GM18861 (cell line): ENCODE measurements at regions not wholly inside any gene's neighbourhood (a gene's known extent, or its start where the extent isn't known, plus 50 kb on each side); places are given as distances from the start of the nearest gene placed in this dataset.

Source experiments
- ATAC-seq: cut with Tn5 transposase; IDR thresholded peaks from one replicate; pipeline ENCODE4 v1.9.1; 2021; ENCODE audit not compliant: unreplicated experiment

DNA sequence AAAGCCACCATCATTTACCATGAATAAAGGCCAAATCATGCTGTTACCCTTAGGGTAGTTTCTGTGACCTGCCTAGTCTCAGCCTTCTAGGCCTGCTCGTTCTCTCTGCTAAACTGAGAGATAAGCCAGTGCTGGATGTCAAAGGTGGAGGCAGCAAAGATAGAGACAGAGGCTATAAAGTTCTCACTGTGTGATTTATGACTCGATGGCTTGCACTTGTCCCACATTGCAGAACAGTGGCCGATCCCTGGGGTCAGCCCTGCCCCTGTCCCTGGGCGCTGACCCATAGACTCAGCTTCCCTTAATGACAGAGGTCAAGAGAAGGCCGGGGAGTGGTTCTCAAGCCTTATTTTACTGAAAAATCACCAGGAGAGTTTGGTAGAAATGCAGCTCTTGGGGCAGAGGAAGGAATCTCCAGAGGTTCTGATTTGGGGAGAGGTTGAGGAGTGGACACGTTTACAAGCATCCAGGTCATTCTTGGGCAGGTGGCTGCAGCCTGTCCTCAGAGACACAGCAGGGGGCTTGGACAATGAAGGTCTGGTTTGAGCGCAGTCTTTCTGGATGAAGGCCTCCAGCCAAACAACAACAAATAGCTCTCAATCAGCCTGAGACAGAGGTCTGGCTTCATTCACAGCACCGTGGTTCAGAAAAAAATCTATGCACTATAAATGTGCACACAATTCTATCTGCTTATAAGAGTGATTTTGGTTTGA, 143.5 kb downstream of the ACKR3 start:
- ATAC-seq = no peak

DNA sequence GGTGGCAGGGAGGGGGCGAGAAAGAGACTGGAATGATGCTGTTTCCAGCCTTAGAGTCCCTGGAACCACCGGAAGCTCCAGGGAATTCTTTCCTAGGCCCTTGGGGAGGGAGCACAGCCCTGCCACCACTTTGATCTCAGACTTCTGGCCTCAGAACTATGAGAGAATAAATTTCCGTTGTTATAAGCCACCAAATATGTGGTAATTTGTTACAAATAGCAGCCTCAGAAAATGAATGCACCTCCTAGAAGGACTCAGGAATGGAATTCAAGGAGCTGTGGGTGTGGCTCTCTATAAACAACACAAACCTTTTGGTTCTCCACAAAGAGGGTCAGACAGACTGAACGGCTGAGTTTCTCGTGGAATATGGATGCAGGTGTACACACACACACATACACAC, 144.5 kb downstream of the ACKR3 start:
- no peak for ATAC-seq

DNA sequence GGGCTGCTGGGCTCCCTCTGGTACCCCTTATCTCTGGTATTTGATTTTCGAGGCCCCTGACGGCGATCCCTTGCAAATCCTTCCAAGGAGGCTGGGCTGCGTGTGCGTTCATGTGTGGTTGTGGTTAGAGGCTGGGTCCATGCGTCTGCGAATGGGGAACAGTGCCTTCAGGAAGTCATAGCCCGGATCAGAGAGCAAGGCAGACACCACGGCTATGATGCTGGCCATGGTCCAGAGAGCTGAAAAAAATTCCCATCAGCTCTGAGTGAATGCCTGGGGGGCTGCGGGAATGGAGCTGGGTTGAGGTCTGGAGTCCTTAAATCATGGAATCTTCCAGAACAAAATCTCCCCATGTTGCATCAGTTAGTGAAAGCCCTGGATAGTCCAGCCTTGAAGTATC, 145.5 kb downstream of the ACKR3 start:
- no peak for ATAC-seq

DNA sequence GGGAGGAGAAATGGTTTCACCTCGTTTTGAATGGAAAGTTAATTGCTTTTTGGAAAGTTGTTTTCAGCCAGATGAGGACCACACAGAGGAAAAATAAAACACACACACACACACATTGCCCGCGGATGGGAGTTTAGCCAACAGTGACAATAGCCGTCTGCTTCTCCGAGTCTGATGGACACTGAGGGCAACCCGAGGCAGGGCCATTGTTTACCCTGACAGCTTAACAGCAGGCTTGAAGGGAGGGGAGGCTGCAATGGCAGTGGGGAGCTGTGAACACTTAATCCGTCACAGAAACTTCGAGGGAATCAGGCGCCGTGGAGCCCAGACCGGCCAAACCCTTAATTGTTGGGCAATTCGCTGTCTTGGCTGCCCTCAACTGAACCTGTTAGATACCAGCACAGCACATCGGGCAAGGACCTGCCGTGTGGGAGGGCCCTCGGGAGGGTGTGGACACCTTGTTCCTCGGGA, 145.9 kb downstream of the ACKR3 start:
- no peak for ATAC-seq

DNA sequence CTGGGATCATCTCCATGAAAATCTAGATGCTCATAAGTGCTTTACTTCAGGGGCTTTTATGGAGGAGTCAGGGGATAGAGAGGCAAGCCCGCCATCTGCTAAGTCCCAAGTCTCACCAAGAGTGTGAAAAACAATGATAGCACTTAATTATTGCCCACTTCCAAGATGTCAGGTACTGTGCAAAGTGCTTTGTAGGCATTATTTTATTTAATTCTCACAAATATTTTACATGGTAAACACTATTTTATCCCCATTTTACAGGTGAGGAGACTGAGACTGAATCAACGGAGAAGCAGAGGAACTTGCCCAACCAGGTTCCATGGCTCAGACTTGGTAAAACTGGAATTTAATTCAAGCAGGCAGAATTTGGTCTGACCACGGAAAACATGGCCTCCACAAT, 147.5 kb downstream of the ACKR3 start:
- no peak for ATAC-seq

DNA sequence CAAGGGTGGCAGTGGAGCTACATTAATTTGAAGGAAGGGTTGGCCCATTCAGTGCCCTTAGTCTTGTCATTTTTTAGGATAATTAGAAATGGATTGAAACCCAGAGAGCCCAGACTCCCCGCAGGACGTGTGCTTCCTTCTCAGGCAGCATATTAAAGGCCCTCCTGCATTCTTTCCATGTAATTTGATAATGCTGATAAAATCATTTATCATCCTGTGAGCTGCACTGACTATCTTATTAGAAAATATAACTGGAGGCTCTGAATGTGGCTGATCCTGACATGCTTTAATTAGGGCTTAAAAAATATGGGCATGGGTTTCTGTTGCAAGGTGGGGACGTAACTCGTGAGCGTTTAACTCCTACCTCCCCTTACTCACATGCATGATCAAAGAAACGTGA, 148.1 kb downstream of the ACKR3 start:
- ATAC-seq = no peak

DNA sequence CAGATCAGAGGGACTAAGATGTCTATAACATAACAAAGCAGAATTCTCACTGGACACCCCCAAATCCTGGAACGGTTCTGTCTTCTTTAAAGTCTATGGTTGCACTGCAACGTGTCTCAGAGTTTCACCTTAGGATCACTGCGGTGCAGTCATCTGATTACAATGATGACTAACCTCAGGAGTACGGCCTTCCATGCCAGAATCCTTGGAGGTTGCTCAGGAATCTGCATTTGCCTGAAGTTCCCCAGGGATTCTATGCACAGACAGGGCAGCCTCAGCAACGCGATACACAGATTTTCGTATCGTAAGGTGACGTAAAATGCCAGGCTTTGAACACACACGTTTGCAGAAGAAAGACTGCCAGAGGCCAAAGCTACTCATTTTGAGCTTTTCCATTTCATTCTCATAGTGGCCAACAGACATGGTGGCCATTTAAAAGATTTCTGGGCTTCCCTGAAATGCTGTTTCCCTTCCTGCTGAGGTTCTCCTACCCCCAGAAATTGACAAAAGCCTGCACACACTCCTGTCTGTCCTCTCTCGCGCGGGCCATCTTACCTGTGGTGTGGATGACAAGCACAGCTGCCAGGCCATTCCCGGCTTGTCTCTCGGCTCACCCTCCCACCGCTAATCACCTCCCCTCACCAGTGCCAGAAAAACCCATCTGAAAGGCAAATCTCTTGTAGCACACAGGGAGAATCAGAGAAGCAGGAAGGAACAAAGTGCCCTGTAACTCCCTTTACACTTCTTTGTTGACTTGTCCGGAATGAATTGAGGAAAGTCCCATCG, 148.8 kb downstream of the ACKR3 start:
- no peak for ATAC-seq

DNA sequence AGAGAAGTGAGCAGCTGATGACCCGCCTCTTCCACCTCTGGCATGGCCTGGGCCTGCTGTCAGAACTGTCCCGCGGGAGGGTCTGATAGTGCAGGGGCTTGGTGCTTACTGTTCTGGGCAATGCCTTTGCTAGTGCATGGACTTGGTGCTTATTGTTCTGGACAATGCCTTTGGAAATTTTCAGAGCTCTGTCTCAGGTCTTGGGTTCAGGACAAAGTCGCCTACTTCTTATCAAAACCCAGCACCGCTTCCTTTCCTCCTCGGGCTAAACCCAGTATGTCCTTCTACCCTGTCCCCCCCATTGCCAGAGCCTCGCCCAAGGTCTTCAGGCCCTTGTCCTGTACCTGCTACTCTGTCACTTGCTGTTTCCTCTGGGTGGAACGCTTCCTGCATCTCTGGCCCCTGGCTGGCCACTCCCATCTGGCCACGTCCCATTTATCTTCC, 149.6 kb downstream of the ACKR3 start:
- no peak for ATAC-seq

DNA sequence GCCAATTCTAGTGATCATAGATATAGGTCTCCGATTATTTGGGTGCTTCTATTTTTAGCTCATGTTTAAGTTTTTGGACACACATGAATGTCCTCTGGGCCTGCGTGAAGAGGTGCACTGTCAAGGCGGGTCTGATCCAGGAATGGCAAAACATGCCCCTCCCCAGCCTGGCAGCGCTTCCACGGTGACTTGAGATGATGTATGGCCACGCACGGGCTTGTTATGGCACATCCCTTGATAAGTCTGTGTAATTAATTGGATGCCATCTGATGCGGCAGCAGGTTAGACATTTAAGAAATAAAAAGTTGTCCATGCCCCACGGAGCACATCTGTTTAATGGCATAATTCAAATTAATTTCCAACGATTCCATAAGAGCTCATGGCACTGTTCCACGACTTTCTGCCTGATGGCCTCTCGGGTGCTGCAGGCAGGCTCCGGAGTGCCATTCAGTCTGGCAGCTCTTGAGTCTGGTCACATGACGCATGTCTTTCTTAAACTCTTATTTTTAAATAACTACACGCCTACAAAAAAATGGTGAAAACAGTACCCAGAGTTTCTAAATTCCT, 151.4 kb downstream of the ACKR3 start:
- no peak for ATAC-seq

DNA sequence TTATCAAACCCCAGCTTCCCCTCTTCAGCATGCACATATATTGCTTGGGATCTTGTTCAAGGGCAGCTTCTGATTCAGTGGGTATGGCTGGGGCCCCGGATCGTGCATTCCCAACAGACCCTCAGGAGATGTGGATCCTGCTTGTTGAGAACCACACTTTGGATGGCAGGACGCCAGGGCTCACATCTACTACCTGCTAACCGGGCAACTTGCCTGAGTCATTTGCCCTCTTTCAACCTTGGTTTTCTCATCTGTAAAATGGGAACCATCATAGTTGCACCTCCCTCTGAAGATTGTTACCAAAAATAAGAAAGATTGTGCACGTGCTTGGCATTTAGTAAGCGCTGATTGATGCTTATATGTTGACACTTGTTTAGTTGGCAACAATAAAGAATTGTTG, 154.6 kb downstream of the ACKR3 start:
- no peak for ATAC-seq

DNA sequence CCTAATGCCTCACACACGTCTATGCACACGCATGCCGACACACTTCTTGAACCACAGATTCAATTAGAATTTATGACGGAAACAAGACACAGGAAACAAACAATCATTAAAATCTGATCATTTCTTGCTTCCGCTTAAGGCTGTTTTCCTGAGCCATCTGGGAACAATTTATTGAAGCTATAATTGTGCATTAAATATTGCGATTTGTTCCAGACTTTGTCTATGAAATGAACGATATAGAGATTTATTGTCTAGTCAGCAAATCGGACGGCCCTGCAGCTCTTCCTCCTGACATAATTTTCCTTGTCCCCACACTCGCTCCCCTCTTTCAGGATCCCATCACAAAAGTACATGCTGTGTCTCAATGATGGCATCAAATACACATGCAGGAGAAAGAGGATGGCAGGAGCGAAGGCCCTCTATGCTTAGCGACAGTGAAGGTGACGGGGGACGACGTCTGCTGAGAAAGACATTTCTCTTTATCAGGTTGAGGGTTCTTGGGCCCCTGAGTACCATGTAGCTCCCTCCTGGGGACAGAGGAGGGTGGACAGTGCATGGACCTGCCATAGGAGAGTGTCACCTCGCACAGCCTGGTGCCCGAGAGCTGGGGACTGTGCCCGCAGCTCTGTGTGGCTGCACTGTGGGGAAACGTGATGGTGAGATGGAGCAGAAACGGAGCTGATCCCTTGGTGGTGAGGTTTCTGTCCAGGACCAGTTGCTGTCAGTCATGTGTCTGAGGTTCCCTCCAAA, 157.3 kb downstream of the ACKR3 start:
- ATAC-seq = no peak

DNA sequence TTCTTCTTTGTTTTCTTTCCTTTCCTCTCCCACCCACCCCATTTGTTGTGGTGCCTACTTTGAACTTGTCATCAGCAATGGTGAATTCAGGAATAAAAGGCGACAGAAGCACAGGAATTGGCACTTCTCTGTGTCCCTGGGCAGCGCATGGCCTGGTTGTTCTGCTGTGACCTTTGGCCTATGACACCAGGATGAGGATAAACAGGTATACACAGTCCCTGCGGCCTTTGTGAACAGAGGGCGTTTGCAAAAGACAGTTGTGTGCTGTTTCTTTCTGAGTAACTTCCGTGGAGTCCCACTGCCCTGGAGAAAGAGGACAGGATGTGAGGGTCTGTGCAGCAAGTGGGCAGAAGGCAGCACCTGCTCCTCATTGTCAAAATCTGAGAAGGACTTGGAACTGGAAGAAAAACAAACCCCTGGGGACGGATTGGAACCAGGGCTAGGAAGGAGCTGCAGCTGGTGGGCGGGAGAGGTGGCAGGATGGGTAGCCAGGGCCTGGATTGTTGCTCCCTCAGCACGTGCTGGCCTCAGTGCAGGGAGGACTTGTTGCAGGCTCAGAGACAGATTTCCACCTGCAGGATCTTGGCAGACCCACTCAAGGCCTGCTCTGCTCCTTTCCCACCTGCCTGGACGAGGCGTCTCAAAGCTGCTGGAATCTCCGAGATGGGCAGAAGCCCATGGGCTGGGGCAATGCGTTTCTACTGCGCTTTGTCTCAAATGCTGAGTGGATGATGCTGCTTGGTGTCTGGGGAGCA, 159.5 kb downstream of the ACKR3 start:
- no peak for ATAC-seq

DNA sequence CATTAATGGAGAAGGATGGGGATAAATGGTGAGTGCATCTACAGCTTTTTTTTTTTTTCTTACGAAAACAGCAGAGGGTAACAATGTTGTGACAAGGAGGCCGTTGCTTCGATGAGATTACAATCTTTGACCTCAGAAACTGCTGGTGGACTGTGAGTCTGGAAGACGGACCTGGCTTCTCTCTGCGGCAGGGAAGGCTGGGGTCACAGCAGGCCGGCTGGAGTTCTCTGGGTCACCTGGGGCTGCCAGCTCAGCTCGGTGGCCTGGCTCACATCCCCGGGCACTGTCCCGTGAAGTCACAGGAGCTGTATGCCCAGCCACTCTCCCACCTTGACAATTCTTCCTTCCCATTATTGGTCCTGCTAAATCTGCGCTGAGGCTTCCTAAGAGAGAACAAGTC, 160.8 kb downstream of the ACKR3 start:
- no peak for ATAC-seq

DNA sequence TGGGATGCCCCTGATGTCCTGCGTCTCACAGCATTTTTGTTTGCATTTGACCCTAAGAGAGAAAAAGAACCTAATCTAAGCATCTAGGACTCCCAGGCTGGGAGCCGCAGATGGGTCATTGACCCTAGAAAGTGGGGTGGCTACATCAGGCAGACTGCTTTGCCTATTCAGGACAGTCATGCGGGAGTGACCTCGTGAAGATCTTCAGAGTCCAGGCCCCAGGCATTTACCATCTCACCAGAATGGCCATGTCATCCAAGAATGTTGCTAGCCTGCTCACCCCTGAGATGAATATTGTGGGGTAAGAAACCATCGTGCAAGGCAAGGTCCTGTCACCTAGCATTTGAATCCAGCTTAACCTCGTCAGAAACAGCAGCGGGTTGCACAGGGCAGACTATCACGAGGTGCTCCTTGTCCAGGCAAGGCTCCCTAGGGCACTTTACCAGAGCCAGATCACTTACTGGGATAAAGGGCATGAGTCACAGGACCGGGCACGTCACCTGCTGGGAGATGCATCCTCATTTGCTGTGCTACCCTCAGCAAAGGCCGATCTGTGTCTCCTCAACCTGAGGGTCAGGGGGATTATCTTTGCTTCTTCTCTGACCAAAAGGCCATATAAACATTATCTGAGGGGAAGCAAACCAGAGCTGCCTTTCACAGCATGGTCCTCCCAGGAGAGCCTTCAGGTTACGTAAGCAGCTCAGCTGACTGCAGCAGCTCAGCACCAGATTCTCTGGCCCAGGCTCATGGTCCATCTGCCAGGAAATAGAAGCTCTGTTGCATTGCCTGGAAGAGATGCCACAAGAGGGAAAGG, 162.3 kb downstream of the ACKR3 start:
- ATAC-seq = no peak

DNA sequence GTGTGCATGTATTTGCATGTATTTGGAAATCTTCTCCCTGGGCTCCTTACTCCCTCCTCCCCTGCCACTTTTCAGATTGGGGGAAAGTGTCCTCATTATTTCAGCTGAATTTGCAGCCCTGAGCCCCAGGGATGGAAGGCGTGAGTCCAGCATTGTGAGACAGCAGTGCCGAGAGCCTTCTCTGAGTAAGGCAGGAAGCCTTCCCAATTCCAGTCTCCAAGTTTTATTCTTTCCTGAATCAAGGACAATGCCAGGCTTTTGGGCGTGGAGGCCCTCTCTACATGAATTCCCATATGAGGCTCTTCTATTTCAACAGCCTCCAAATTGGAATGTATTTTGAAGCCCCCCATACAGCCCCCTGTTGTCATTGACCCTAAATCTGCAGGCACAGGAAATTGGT, 163.5 kb downstream of the ACKR3 start:
- ATAC-seq = no peak

DNA sequence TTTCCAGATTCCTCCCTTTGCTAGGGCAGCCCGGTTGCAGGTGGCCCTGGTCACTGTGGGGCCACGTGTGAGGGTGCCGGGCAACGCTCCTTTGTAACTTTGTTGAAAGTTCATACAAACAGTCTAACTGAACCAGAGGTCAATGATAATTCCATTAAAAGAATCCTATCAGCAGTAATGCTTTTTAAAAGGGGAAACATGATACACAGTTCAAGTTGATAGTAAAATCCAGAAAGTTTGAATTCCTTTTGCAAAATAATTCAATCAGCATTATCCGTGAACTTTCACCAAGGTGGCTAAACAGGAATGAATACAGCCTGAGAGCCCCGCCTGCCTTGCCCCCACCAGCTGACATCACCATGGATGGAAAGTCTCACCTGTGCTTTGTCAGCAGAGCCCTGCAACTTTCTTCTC, 166.2 kb downstream of the ACKR3 start:
- ATAC-seq = no peak

DNA sequence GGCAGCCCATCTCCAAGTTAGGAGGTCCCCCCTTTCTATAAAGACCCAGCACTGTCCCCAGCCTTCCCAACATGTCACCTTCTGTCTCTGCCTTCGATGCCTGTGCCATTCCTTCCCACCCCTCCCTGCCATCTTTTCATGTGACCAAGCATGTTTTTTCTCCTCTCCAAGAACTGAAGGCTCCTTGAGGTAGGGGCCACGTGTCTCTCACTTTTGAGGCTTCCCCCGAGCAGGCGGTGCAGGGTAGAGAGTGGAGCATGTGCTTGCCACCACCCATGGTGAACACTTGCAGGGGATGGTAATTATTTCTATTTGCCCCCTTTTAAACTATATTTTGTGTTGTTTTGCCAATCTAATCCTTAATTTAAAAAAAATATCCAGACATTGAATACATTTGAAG, 168.4 kb downstream of the ACKR3 start:
- no peak for ATAC-seq

DNA sequence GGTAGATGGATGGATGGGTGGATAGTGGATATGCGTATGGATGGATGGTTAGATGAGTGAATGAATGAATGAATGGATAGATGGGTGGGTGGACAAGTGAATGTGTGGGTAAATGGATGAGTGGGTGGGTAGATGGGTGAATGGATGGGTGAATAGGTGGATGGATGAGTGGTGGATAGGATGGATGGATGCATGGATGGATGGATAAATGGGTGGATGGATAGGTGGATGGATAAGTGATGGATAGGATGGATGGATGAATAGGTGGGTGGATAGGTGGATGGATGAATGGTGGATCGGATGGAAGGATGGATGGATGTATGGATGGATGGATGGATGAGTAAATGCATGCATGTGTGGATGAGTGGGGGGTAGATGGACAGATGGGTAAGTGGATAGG, 169.3 kb downstream of the ACKR3 start:
- ATAC-seq = no peak

DNA sequence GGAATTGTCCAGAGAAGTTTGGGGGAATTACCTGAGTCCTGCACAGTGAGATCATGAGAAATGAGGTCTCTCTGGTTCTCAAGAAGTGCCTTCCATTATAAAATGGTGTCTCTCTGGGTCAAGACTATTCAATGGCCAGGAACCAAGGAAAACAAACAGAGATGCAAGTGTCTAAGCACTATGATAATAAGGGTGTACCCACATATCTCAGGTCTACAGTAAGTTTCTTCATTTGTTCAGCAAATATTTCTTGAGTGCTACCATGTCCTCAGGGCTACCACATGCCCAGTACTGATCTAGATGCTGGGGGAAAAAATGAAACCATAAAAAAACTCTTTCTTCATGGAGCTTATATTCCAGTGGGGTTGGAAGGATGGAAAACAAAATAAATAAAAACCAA, 170.0 kb downstream of the ACKR3 start:
- no peak for ATAC-seq

DNA sequence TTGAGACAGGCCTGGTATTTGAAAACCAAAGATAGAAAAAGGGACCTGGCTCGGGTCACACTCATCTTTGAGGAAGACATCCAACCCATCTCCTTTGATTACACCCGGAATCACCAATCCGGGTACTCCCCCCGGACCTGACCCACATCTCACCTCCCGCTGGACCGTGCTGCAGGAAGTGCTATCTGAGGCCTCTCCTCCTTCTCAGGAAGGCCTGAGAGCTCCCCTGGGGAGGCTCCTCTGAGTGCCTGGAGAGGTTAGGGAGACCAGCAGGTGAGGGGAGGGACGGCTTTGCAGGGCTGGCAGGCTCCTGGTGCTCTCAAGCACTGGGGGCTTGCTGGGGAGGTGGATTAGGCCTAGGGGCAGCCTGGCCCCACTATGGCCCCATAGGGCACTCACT, 170.9 kb downstream of the ACKR3 start:
- no peak for ATAC-seq
